HG03064 (cell line): ENCODE measurements at regions not wholly inside any gene's neighbourhood (a gene's known extent, or its start where the extent isn't known, plus 50 kb on each side); places are given as distances from the start of the nearest gene placed in this dataset.
A peak's percentile ranks its signal among the peaks of the same experiment; 100 is the strongest.

Experiments used
- ATAC-seq: cut with Tn5 transposase; IDR thresholded peaks from one replicate; pipeline ENCODE4 v1.9.1; 2021; ENCODE audit warnings: low read depth; ENCODE audit not compliant: unreplicated experiment

DNA sequence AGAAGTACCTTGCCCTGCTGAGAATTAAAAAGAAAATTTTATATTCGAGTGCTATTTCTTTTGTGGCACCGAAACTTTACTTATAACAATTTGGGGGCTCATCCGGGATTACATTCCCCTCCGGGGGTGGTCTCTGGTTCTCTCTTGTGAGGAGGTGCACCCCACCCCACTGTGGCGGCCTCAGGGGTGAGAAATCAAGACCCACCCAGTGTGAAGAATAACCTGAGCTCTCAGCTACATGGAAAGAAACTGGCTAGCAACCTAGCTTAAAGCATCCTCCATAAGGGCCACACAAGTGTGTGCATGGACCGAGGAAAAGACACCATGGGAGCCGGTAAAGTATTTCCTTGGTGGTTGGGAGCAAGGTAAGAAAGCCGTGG, 50.9 kb upstream of the ANKRD10 start:
- no peak for ATAC-seq

DNA sequence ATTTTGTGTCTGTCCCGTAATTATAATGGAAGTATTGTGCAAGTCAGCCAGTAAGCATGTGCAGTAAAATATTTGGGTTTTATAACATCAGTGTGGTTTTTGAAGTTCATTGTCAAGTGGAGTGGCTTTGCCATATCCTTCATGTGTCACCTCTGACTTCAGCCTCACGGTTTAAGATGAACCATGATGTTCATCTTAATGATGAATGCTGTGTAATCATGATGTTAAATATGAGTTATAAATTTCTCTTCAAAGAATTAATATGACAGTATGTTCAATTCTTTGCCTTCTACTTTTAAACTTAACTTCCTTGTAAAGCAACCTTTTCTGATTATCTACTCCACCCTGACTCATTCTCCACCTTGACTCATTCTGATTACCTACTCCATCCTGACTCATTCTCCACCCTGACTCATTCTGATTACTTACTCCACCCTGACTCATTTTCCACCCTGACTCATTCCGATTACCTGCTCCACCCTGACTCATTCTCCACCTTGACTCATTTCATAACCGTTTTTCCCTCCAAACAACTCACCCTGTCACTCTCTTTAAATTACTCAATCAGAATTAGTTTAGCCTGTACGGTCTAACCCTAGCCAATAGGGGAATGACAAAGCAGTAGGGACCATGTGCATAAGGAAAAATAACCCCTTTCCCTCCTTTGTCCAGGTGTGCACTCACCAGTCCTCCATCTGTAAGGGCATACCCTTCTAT, 50.3 kb upstream of the ANKRD10 start:
- peak; percentile 76 for ATAC-seq
